Muscle layer of duodenum (tissue), 2 donors: ENCODE measurements at regions not wholly inside any gene's neighbourhood (a gene's known extent, or its start where the extent isn't known, plus 50 kb on each side); places are given as distances from the start of the nearest gene placed in this dataset.

Source experiments
- H3K27ac ChIP-seq: one replicate; pipeline ENCODE4 v1.7.0; 2013; ENCODE audit warnings: mild to moderate bottlenecking, low read length
- H3K27me3 ChIP-seq: one replicate; pipeline ENCODE4 v1.7.0; 2013; ENCODE audit warnings: low read depth, mild to moderate bottlenecking, control low read depth, low read length
- H3K36me3 ChIP-seq, 2 donors: one replicate each; pipeline ENCODE4 v1.7.0; 2013; ENCODE audit warnings: low read length in 2 of 2, control low read depth in 1 of 2, mild to moderate bottlenecking in 1 of 2; ENCODE audit not compliant: insufficient read depth in 2 of 2, control insufficient read depth in 1 of 2
- H3K4me1 ChIP-seq, 2 donors: one replicate each; pipeline ENCODE4 v1.7.0; 2013; ENCODE audit warnings: low read length in 2 of 2, mild to moderate bottlenecking in 2 of 2, control low read depth in 1 of 2, moderate library complexity in 1 of 2; ENCODE audit not compliant: insufficient read depth in 2 of 2, control insufficient read depth in 1 of 2
- H3K4me3 ChIP-seq, 2 donors: one replicate each; pipeline ENCODE4 v1.7.0; 2013; ENCODE audit warnings: low read length in 2 of 2, low read depth in 1 of 2, mild to moderate bottlenecking in 1 of 2
- H3K9me3 ChIP-seq, 2 donors: one replicate each; pipeline ENCODE4 v1.7.0; 2013; ENCODE audit warnings: low read length in 2 of 2, control low read depth in 1 of 2, mild to moderate bottlenecking in 1 of 2; ENCODE audit not compliant: control insufficient read depth in 1 of 2
- donor health status: healthy.

- Histone ChIP-seq H3K27ac (no peak overlapping the region), H3K27me3 (no peaks in the 10 kb centered on the region), H3K9me3 (no peaks in the 10 kb centered on the region), H3K4me3 (no peak overlapping the region), H3K36me3 (no peaks in the 10 kb centered on the region), H3K4me1 (no peaks in the 10 kb centered on the region)
These were observed 297.7 kb upstream of the MAN1A1 start for GRCh38 chr6:119647309-119647708.

GRCh38 chr6:119643876-119644275 lies 294.3 kb upstream of the MAN1A1 start:
- Histone ChIP-seq H3K9me3 (no peaks in the 10 kb centered on the region), H3K4me3 (no peak overlapping the region), H3K27me3 (no peaks in the 10 kb centered on the region), H3K36me3 (no peaks in the 10 kb centered on the region), H3K27ac (no peak overlapping the region), H3K4me1 (no peaks in the 10 kb centered on the region)

GRCh38 chr6:119637768-119638167 lies 288.2 kb upstream of the MAN1A1 start:
- H3K4me3 ChIP-seq: no peak overlapping the region
- peaks cover 0 to 3% of the 10 kb centered on the region in 2 donors for H3K9me3 ChIP-seq
- no peaks in the 10 kb centered on the region for H3K36me3 ChIP-seq
- no peaks in the 10 kb centered on the region for H3K4me1 ChIP-seq
- no peaks in the 10 kb centered on the region for H3K27me3 ChIP-seq
- no peak overlapping the region for H3K27ac ChIP-seq

- no peaks in the 10 kb centered on the region for H3K27me3 ChIP-seq
- H3K4me1 ChIP-seq: no peaks in the 10 kb centered on the region
- H3K27ac ChIP-seq: no peak overlapping the region
- H3K4me3 ChIP-seq: no peak overlapping the region
- no peaks in the 10 kb centered on the region for H3K36me3 ChIP-seq
- peaks cover 0 to 3% of the 10 kb centered on the region in 2 donors for H3K9me3 ChIP-seq
These were observed 286.5 kb upstream of the MAN1A1 start for GRCh38 chr6:119636060-119636459.

GRCh38 chr6:119633461-119633860 lies 283.9 kb upstream of the MAN1A1 start:
- Histone ChIP-seq H3K27me3 (no peaks in the 10 kb centered on the region), H3K4me1 (no peaks in the 10 kb centered on the region), H3K36me3 (no peaks in the 10 kb centered on the region), H3K4me3 (no peak overlapping the region), H3K27ac (no peak overlapping the region), H3K9me3 (peaks cover 0 to 3% of the 10 kb centered on the region in 2 donors)

- H3K27me3 ChIP-seq: no peaks in the 10 kb centered on the region
- no peaks in the 10 kb centered on the region for H3K4me1 ChIP-seq
- no peaks in the 10 kb centered on the region for H3K36me3 ChIP-seq
- no peak overlapping the region for H3K4me3 ChIP-seq
- H3K27ac ChIP-seq: no peak overlapping the region
- H3K9me3 ChIP-seq: peaks cover 0 to 3% of the 10 kb centered on the region in 2 donors
These were observed 281.1 kb upstream of the MAN1A1 start for GRCh38 chr6:119630561-119631192.

GRCh38 chr6:119628691-119629594 lies 279.4 kb upstream of the MAN1A1 start:
- Histone ChIP-seq H3K27me3 (no peaks in the 10 kb centered on the region), H3K27ac (no peak overlapping the region), H3K36me3 (no peaks in the 10 kb centered on the region), H3K4me1 (no peaks in the 10 kb centered on the region), H3K9me3 (peaks cover 0 to 1% of the 10 kb centered on the region in 2 donors), H3K4me3 (no peak overlapping the region)

GRCh38 chr6:119627908-119628669 lies 278.5 kb upstream of the MAN1A1 start:
- H3K4me1 ChIP-seq: no peaks in the 10 kb centered on the region
- H3K4me3 ChIP-seq: no peak overlapping the region
- H3K9me3 ChIP-seq: no peaks in the 10 kb centered on the region
- H3K27me3 ChIP-seq: no peaks in the 10 kb centered on the region
- no peak overlapping the region for H3K27ac ChIP-seq
- no peaks in the 10 kb centered on the region for H3K36me3 ChIP-seq

GRCh38 chr6:119626884-119627619 lies 277.5 kb upstream of the MAN1A1 start:
- Histone ChIP-seq H3K4me3 (no peak overlapping the region), H3K36me3 (no peaks in the 10 kb centered on the region), H3K27me3 (no peaks in the 10 kb centered on the region), H3K27ac (no peak overlapping the region), H3K4me1 (no peaks in the 10 kb centered on the region), H3K9me3 (no peaks in the 10 kb centered on the region)

GRCh38 chr6:119620846-119621555 lies 271.4 kb upstream of the MAN1A1 start:
- H3K4me1 ChIP-seq: no peaks in the 10 kb centered on the region
- H3K27ac ChIP-seq: no peak overlapping the region
- H3K36me3 ChIP-seq: no peaks in the 10 kb centered on the region
- H3K9me3 ChIP-seq: no peaks in the 10 kb centered on the region
- H3K27me3 ChIP-seq: no peaks in the 10 kb centered on the region
- H3K4me3 ChIP-seq: no peak overlapping the region
